GM18909 (cell line): ENCODE measurements at regions not wholly inside any gene's neighbourhood (a gene's known extent, or its start where the extent isn't known, plus 50 kb on each side); places are given as distances from the start of the nearest gene placed in this dataset.
"Not testable (repeated sequence)": the region's sequence is repeated elsewhere in the genome, so short reads cannot be mapped to it uniquely, and the experiment has no call there.

ENCODE experiments used
- ATAC-seq: cut with Tn5 transposase; IDR thresholded peaks from one replicate; pipeline ENCODE4 v1.9.1; 2021; ENCODE audit warnings: mild to moderate bottlenecking; ENCODE audit not compliant: unreplicated experiment, poor library complexity

GRCh38 chr12:72723732-72724131 lies 451.6 kb downstream of the TRHDE start:
- no peak for ATAC-seq

GRCh38 chr12:72729451-72730010 lies 457.4 kb downstream of the TRHDE start:
- no peak for ATAC-seq

- no peak for ATAC-seq
These were observed 462.4 kb downstream of the TRHDE start for GRCh38 chr12:72734581-72734980.

- ATAC-seq, result no peak
These were observed 466.6 kb downstream of the TRHDE start for GRCh38 chr12:72738811-72739210.

GRCh38 chr12:72740064-72740463 lies 467.9 kb downstream of the TRHDE start:
- ATAC-seq, result no peak

GRCh38 chr12:72742568-72742967 lies 470.4 kb downstream of the TRHDE start:
- no peak for ATAC-seq

GRCh38 chr12:72746048-72746447 lies 473.9 kb downstream of the TRHDE start:
- no peak for ATAC-seq

- no peak for ATAC-seq
These were observed 475.1 kb downstream of the TRHDE start for GRCh38 chr12:72747111-72747849.

- ATAC-seq, result no peak
These were observed 476.8 kb downstream of the TRHDE start for GRCh38 chr12:72748971-72749370.

GRCh38 chr12:72753571-72753970 lies 481.4 kb downstream of the TRHDE start:
- ATAC-seq, result no peak

GRCh38 chr12:72754026-72754425 lies 481.9 kb downstream of the TRHDE start:
- not testable (repeated sequence) for ATAC-seq

- no peak for ATAC-seq
These were observed 494.3 kb downstream of the TRHDE start for GRCh38 chr12:72766517-72766916.

- no peak for ATAC-seq
These were observed 501.9 kb downstream of the TRHDE start for GRCh38 chr12:72774023-72774422.

GRCh38 chr12:72777806-72778205 lies 505.6 kb downstream of the TRHDE start:
- ATAC-seq, result no peak

GRCh38 chr12:72790273-72790672 lies 518.1 kb downstream of the TRHDE start:
- ATAC-seq, result no peak

- ATAC-seq, result no peak
These were observed 520.7 kb downstream of the TRHDE start for GRCh38 chr12:72792889-72793288.

- ATAC-seq, result no peak
These were observed 521.6 kb downstream of the TRHDE start for GRCh38 chr12:72793796-72794195.

- ATAC-seq, result no peak
These were observed 543.3 kb downstream of the TRHDE start for GRCh38 chr12:72815421-72815820.

- ATAC-seq, result no peak
These were observed 556.6 kb downstream of the TRHDE start for GRCh38 chr12:72828662-72829324.

GRCh38 chr12:72829838-72830237 lies 557.7 kb downstream of the TRHDE start:
- ATAC-seq, result no peak

- no peak for ATAC-seq
These were observed 559.9 kb downstream of the TRHDE start for GRCh38 chr12:72832024-72832423.

GRCh38 chr12:72836194-72836593 lies 564.0 kb downstream of the TRHDE start:
- ATAC-seq, result no peak
